HepG2 (cell line): ENCODE measurements at regions not wholly inside any gene's neighbourhood (a gene's known extent, or its start where the extent isn't known, plus 50 kb on each side); places are given as distances from the start of the nearest gene placed in this dataset.

Experiments used
- ARNT ChIP-seq: fragments of 450-650 bp; IDR thresholded peaks from 2 replicates; pipeline ENCODE4 v1.6.1; 2017
- EP300 ChIP-seq, 3 experiments: sonication (generic) in 1 of 3; formaldehyde crosslinking in 1 of 3; IDR thresholded peaks; 2 replicates each; pipeline versions ENCODE4 v1.5.1 to v1.6.1; 2011 to 2020; ENCODE audit warnings: low read depth in 2 of 3, low read length in 2 of 3, borderline replicate concordance in 1 of 3, improper control_type of control experiment in 1 of 3, mild to moderate bottlenecking in 1 of 3, missing genetic modification reagents in 1 of 3, moderate library complexity in 1 of 3
- EZH2 ChIP-seq: conservative IDR thresholded peaks from 2 replicates; pipeline ENCODE4 v1.6.1; 2012; ENCODE audit warnings: mild to moderate bottlenecking, low read depth, low read length, moderate library complexity
- MXI1 ChIP-seq: IDR thresholded peaks from 3 replicates; pipeline ENCODE4 v1.6.1; 2012; ENCODE audit warnings: low read depth, low read length, inconsistent platforms, borderline replicate concordance
- NBN ChIP-seq: fragments of 450-650 bp; conservative IDR thresholded peaks from 2 replicates; pipeline ENCODE4 v1.6.1; 2017
- PHF20 ChIP-seq: sonication (generic); formaldehyde crosslinking; IDR thresholded peaks from 2 replicates; pipeline ENCODE4 v1.5.0; 2020; ENCODE audit warnings: mild to moderate bottlenecking, missing genetic modification reagents
- TAF1 ChIP-seq: sonication (generic); formaldehyde crosslinking; IDR thresholded peaks from 2 replicates; pipeline ENCODE4 v1.4.0; 2020; ENCODE audit warnings: missing genetic modification reagents
- ZBTB7A ChIP-seq: sonication (generic); formaldehyde crosslinking; IDR thresholded peaks from 2 replicates; pipeline ENCODE4 v1.8.0; 2022; ENCODE audit warnings: mild to moderate bottlenecking, missing genetic modification reagents
- ZNF644 ChIP-seq: IDR thresholded peaks from 2 replicates; pipeline ENCODE4 v1.6.1; 2016; ENCODE audit warnings: low read depth
- ZNF670 ChIP-seq: sonication (generic); formaldehyde crosslinking; IDR thresholded peaks from 2 replicates; pipeline ENCODE4 v1.8.0; 2022; ENCODE audit warnings: mild to moderate bottlenecking, missing genetic modification reagents, borderline replicate concordance
- TF ChIP-seq, protein P1 (sequence below): sonication (generic); formaldehyde crosslinking; IDR thresholded peaks from 2 replicates; pipeline ENCODE4 v1.4.0; 2020; ENCODE audit warnings: missing genetic modification reagents
- TF ChIP-seq, protein P2 (sequence below): IDR thresholded peaks from 2 replicates; pipeline ENCODE4 v1.6.1; 2018; ENCODE audit warnings: missing genetic modification reagents, mild to moderate bottlenecking, missing compliant biosample characterization

DNA sequence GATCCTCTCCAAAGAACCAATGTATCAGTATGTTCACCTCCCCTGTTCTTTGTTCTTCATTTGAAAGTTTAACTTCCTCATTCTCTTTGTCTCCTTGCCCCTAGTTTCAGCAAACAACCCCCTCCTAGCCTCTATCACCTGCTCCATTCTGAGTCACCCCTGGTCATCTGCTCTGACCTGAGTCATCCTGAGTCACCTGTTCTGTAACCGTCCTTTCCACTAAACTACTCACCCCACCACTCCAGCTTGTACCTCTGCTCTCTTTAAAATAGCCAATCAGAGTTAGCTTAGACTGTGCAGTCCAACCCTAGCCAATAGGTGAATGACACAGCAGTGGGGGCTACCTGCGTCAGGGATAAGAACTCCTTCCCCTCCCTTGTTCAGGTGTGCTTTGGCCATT, 249.8 kb upstream of the AADAT start:
- TF ChIP-seq, protein P1, sequence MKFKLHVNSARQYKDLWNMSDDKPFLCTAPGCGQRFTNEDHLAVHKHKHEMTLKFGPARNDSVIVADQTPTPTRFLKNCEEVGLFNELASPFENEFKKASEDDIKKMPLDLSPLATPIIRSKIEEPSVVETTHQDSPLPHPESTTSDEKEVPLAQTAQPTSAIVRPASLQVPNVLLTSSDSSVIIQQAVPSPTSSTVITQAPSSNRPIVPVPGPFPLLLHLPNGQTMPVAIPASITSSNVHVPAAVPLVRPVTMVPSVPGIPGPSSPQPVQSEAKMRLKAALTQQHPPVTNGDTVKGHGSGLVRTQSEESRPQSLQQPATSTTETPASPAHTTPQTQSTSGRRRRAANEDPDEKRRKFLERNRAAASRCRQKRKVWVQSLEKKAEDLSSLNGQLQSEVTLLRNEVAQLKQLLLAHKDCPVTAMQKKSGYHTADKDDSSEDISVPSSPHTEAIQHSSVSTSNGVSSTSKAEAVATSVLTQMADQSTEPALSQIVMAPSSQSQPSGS (CRISPR knock-in tag), result no peak
- no peak for TF ChIP-seq ZNF644 (CRISPR knock-in tag)
- TF ChIP-seq MXI1, result no peak
- TF ChIP-seq ARNT, result no peak
- no peak for TF ChIP-seq NBN
- TF ChIP-seq PHF20 (CRISPR knock-in tag), result no peak
- no peak for TF ChIP-seq EP300 (IDR thresholded peaks at IDR 0.05; ENCODE audit: low read depth in 2 of 2, low read length in 2 of 2)
- no peak for TF ChIP-seq EP300 (CRISPR knock-in tag; IDR thresholded peaks at IDR 0.05; ENCODE audit: borderline replicate concordance)
- TF ChIP-seq TAF1 (CRISPR knock-in tag), result no peak
- no peak for TF ChIP-seq ZNF670 (CRISPR knock-in tag)
- TF ChIP-seq ZBTB7A (CRISPR knock-in tag), result no peak
- no peak for TF ChIP-seq EZH2
- TF ChIP-seq, protein P2, sequence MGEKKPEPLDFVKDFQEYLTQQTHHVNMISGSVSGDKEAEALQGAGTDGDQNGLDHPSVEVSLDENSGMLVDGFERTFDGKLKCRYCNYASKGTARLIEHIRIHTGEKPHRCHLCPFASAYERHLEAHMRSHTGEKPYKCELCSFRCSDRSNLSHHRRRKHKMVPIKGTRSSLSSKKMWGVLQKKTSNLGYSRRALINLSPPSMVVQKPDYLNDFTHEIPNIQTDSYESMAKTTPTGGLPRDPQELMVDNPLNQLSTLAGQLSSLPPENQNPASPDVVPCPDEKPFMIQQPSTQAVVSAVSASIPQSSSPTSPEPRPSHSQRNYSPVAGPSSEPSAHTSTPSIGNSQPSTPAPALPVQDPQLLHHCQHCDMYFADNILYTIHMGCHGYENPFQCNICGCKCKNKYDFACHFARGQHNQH (CRISPR knock-in tag), result no peak
